PC-3 (cell line): ENCODE measurements at regions not wholly inside any gene's neighbourhood (a gene's known extent, or its start where the extent isn't known, plus 50 kb on each side); places are given as distances from the start of the nearest gene placed in this dataset.

Source experiments
- ATAC-seq: fragments of 200-7000 bp; cut with Tn5 transposase; 2 replicates; pipeline ENCODE4 v1.9.1; 2020; ENCODE audit warnings: mild to moderate bottlenecking, moderate library complexity
- BruUV-seq: library from RNA; stranded (reverse); fragments of 400-500 nt; replicated peaks from 2 replicates; lab custom pipeline; 2021; lab: Mats Ljungman, UMichigan
- CTCF ChIA-PET: fragments of 300-600 bp; sonication (Branson Sonifier 250); formaldehyde crosslinking; loops from one replicate; lab custom pipeline; 2022; ENCODE audit warnings: antibody characterized with exemption; lab: Charles Lee
- POLR2A ChIA-PET: fragments of 300-600 bp; sonication (Branson Sonifier 250); formaldehyde crosslinking; loops from one replicate; lab custom pipeline; 2022; ENCODE audit warnings: antibody characterized with exemption; ENCODE audit not compliant: unreplicated experiment; lab: Charles Lee
- DNase-seq: peaks from one replicate; pipeline ENCODE4 v3.0.0-alpha.2; 2015
- H2AFZ ChIP-seq: fragments of 300-600 bp; sonication (generic); 2 replicates; pipeline ENCODE4 v1.6.0; 2016; ENCODE audit warnings: antibody characterized with exemption, low read length
- H3F3A ChIP-seq: fragments of 300-600 bp; sonication (generic); one replicate; pipeline ENCODE4 v1.6.0; 2017; ENCODE audit warnings: antibody characterized with exemption, low read length, control low read depth, mild to moderate bottlenecking; ENCODE audit not compliant: unreplicated experiment
- H3K27ac ChIP-seq: fragments of 300-600 bp; sonication (generic); 2 replicates; pipeline ENCODE4 v1.5.1; 2016; ENCODE audit warnings: mild to moderate bottlenecking, low read length
- H3K27me3 ChIP-seq: fragments of 300-600 bp; sonication (generic); 2 replicates; pipeline ENCODE4 v1.6.1; 2016; ENCODE audit warnings: low read length, mixed read lengths
- H3K36me3 ChIP-seq: fragments of 300-600 bp; sonication (generic); 2 replicates; pipeline ENCODE4 v1.6.1; 2016; ENCODE audit warnings: low read depth, mixed run types, low read length, mixed read lengths
- H3K4me1 ChIP-seq: fragments of 300-600 bp; sonication (generic); 2 replicates; pipeline ENCODE4 v1.5.1; 2016; ENCODE audit warnings: low read length; ENCODE audit not compliant: insufficient read depth
- H3K4me2 ChIP-seq: fragments of 300-600 bp; sonication (generic); 2 replicates; pipeline ENCODE4 v1.6.0; 2016; ENCODE audit warnings: low read length
- H3K4me3 ChIP-seq: fragments of 300-600 bp; sonication (generic); 2 replicates; pipeline ENCODE4 v1.5.1; 2016; ENCODE audit warnings: mild to moderate bottlenecking, low read length, mixed read lengths
- H3K79me2 ChIP-seq: fragments of 300-600 bp; sonication (generic); 2 replicates; pipeline ENCODE4 v1.6.1; 2017; ENCODE audit warnings: low read length, mixed read lengths
- H3K9ac ChIP-seq: fragments of 300-600 bp; sonication (generic); 2 replicates; pipeline ENCODE4 v1.6.0; 2016; ENCODE audit warnings: mild to moderate bottlenecking, low read length
- H3K9me2 ChIP-seq: fragments of 300-600 bp; sonication (generic); replicated peaks from 2 replicates; pipeline ENCODE4 v1.6.1; 2016; ENCODE audit warnings: mixed run types, low read length, mixed read lengths
- H3K9me3 ChIP-seq: fragments of 300-600 bp; sonication (generic); 2 replicates; pipeline ENCODE4 v1.6.1; 2016; ENCODE audit warnings: low read length, mixed read lengths
- H4K20me1 ChIP-seq: fragments of 300-600 bp; sonication (generic); 2 replicates; pipeline ENCODE4 v1.6.1; 2016; ENCODE audit warnings: low read length, mixed read lengths
- CTCF ChIP-seq: fragments of 300-600 bp; sonication (generic); conservative IDR thresholded peaks from 2 replicates; pipeline ENCODE4 v1.5.1; 2017; ENCODE audit warnings: antibody characterized with exemption, low read depth, mild to moderate bottlenecking, low read length
- EZH2 ChIP-seq: fragments of 300-600 bp; sonication (generic); IDR thresholded peaks from one replicate; pipeline ENCODE4 v1.6.1; 2017; ENCODE audit warnings: antibody characterized with exemption, mild to moderate bottlenecking, low read length; ENCODE audit not compliant: unreplicated experiment
- EZH2phosphoT487 ChIP-seq: fragments of 300-600 bp; sonication (generic); IDR thresholded peaks from 2 replicates; pipeline ENCODE4 v1.6.1; 2018; ENCODE audit warnings: mild to moderate bottlenecking, antibody characterized with exemption, low read length, borderline replicate concordance
- intact Hi-C: fragments of 100-400 bp; cut with micrococcal nuclease; formaldehyde crosslinking; loops from 2 replicates; pipeline ENCODE4 v1.9.0; 2023

- no peaks in the 10 kb centered on the region for H3F3A ChIP-seq
- H3K4me1 ChIP-seq = no peaks in the 10 kb centered on the region
- intact Hi-C loops = no loop called here
- H3K4me3 ChIP-seq = no peak overlapping the region
- BruUV-seq = no TSS peak
- H3K9ac ChIP-seq = no peak overlapping the region
- ChIA-PET CTCF (no interaction called here), POLR2A (no interaction called here)
- no peak overlapping the region for H2AFZ ChIP-seq
- no peaks in the 10 kb centered on the region for H3K9me2 ChIP-seq
- no peaks in the 10 kb centered on the region for H4K20me1 ChIP-seq
- H3K27me3 ChIP-seq = no peaks in the 10 kb centered on the region
- no peak overlapping the region for H3K27ac ChIP-seq
- no peak for TF ChIP-seq CTCF
- TF ChIP-seq EZH2 = no peak
- no peak for TF ChIP-seq EZH2phosphoT487
- no peaks in the 10 kb centered on the region for H3K36me3 ChIP-seq
- no peaks in the 10 kb centered on the region for H3K79me2 ChIP-seq
- H3K9me3 ChIP-seq = no peaks in the 10 kb centered on the region
- ATAC-seq = no peak
- DNase-seq = no peak
- no peak overlapping the region for H3K4me2 ChIP-seq
Observed at GRCh38 chr10:114881901-114882300, 56.1 kb upstream of the TRUB1 start.

- DNase-seq (no peak), ATAC-seq (no peak)
- no peaks in the 10 kb centered on the region for H3F3A ChIP-seq
- no peak overlapping the region for H3K4me2 ChIP-seq
- no TSS peak for BruUV-seq
- H3K36me3 ChIP-seq = no peaks in the 10 kb centered on the region
- H3K9me2 ChIP-seq = no peaks in the 10 kb centered on the region
- H3K4me3 ChIP-seq = no peak overlapping the region
- TF ChIP-seq CTCF = no peak
- TF ChIP-seq EZH2 = no peak
- no peak for TF ChIP-seq EZH2phosphoT487
- POLR2A ChIA-PET = no interaction called here
- intact Hi-C loops = no loop called here
- H2AFZ ChIP-seq = no peak overlapping the region
- CTCF ChIA-PET = no interaction called here
- no peak overlapping the region for H3K9ac ChIP-seq
- no peaks in the 10 kb centered on the region for H3K27me3 ChIP-seq
- H4K20me1 ChIP-seq = no peaks in the 10 kb centered on the region
- no peaks in the 10 kb centered on the region for H3K9me3 ChIP-seq
- no peaks in the 10 kb centered on the region for H3K4me1 ChIP-seq
- H3K27ac ChIP-seq = no peak overlapping the region
- H3K79me2 ChIP-seq = no peaks in the 10 kb centered on the region
Observed at GRCh38 chr10:114885443-114885842, 52.6 kb upstream of the TRUB1 start.
